ENCODE measurements at regions not wholly inside any gene's neighbourhood (a gene's known extent, or its start where the extent isn't known, plus 50 kb on each side); places are given as distances from the start of the nearest gene placed in this dataset.
A peak's percentile ranks its signal among the peaks of the same experiment; 100 is the strongest.

DNA sequence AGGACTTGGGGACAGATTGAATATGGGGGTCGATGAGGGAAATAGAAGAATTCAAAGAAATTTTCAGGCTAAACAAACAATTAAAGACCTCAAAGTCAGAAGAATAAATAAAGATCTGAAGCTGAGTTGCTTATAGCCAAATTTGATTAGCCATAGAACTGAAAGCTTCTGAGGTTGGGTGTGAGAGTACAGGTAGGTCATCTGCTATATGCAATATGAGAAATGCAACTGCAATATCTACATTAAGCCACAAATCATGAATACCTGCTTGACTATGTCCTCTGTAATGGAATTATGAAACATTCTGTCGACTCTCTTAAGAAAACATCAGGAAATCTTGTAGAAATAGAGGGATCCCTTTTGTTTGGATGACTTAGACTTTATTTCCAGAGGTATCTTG is 192.1 kb upstream of the PCDH15 start:
- intact Hi-C loops (cut with DNase I): no loop called here
- no peak for DNase-seq
- ATAC-seq: no peak

GRCh38 chr10:54985732-54986131 is 184.7 kb upstream of the PCDH15 start:
- ATAC-seq: no peak
- intact Hi-C loops (cut with DNase I): no loop called here

GRCh38 chr10:54983255-54983654 is 182.2 kb upstream of the PCDH15 start:
- DNase-seq: no peak
- ATAC-seq: no peak
- intact Hi-C loops (cut with DNase I): no loop called here

More at GRCh38 chr10:54985732-54986131, 184.7 kb upstream of the PCDH15 start:
- no peak for DNase-seq

GRCh38 chr10:54962134-54962900 is 161.3 kb upstream of the PCDH15 start:
- ATAC-seq (no peak), DNase-seq (no peak)
- intact Hi-C loops (cut with DNase I): no loop called here

- DNase-seq (no peak), ATAC-seq (no peak)
- intact Hi-C loops (cut with DNase I): no loop called here
Measured at GRCh38 chr10:54961040-54961439, 160.0 kb upstream of the PCDH15 start.

DNA sequence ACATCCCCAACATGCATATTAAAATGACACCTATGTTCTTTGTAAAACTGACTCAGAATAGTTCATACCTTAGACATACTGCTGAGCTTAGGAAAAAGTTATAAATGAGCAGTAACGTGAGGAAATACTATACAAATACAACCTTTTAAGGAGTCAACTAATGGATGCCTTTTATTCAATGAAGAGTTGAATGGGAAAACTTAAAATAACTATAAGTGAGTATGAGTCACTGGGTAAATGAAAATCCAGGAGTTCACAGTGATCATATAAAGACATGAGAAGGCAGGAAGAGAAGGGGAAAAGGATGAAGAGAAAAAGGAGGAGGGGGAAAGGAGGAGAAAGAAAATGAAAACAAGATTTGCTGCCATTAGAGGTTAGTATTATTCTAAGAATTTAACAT is 157.8 kb upstream of the PCDH15 start:
- no peak for DNase-seq
- no peak for ATAC-seq
- intact Hi-C loops (cut with DNase I): no loop called here

DNA sequence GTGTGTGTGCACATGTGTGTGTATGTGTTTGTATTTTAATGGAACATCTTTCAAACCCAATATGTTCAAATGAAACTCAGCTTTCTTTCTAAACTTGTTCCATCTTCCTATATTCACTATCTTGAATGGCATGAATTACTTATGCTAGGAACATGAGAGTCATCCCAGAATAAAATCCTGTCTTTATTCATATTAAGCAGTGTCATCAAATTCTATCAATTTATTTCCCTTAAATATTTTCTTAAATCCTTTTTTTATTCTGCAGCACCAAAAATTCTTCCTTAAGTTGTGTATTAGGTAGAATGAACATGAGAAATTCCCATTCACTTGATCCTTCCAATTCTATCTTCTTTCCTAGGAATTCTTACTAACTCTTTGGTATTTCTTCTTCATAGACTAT is 146.6 kb upstream of the PCDH15 start:
- DNase-seq: no peak
- no peak for ATAC-seq
- intact Hi-C loops (cut with DNase I): no loop called here

DNA sequence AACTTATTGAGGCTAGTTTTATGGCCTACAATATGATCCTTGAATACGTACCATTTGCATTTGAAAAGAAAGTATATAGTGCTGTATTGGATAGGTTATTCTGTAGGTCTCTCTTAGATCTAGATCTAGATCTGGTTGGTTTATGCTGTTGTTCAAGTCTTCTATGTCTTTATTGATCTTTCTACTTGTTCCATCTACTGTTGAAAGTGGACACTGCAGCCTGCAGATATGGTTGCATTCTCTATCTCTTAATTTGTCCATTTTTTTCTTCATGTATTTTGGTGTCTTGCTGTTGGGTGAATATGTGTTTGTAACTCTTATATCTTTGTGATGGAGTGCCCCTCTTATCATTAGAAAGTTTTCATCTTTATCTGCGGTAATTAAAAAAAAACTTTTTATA is 139.4 kb upstream of the PCDH15 start:
- intact Hi-C loops (cut with DNase I): no loop called here
- no peak for ATAC-seq
- DNase-seq: no peak

GRCh38 chr10:54914049-54914448 is 113.0 kb upstream of the PCDH15 start:
- intact Hi-C loops (cut with DNase I): no loop called here
- DNase-seq (no peak), ATAC-seq (no peak)

DNA sequence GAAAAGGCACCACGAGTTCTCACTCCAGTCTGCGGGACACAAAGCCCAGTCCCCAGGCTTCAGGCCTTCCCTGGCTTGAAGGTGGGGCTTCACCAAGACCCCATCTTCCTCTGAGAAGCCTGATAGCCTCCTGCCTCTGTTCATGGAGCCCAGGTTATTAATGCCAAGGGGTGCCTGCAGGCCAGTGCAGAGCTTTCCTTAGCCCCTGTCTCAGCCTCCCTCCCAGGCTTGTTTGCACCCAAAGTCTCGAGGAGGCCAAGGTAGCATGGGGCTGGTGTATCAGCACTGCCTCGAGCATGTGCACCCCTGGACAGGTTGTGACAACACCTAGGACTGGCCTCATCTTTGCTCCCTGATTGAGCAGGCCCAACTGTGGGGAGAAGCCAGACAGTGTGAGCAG is 108.1 kb upstream of the PCDH15 start:
- intact Hi-C loops (cut with DNase I): no loop called here
- DNase-seq (no peak), ATAC-seq (no peak)

DNA sequence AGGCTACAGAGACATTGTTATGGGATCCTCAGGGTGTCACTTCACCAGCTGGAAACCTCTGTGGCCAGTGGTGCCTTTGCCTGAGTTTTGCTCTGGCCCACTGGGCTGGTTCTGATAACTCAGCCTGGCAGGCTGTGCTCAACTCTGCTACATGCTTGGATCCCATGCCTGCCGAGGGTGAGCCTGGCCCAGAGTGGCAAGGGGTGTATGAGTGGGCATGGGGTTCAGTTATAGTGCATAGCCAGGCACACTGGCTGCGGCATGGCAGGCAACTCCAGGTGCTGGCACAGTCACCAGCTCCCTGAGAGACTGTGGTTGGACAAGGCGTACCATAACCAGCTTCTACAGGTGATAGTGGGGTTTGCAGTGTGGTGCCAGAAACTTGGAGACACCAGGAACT is 107.0 kb upstream of the PCDH15 start:
- intact Hi-C loops (cut with DNase I): no loop called here
- ATAC-seq: no peak
- DNase-seq: no peak

GRCh38 chr10:54906940-54907339 is 105.9 kb upstream of the PCDH15 start:
- ATAC-seq (no peak), DNase-seq (no peak)
- intact Hi-C loops (cut with DNase I): no loop called here

- DNase-seq (no peak), ATAC-seq (no peak)
- intact Hi-C loops (cut with DNase I): no loop called here
Measured at GRCh38 chr10:54905578-54906192, 104.7 kb upstream of the PCDH15 start.

DNA sequence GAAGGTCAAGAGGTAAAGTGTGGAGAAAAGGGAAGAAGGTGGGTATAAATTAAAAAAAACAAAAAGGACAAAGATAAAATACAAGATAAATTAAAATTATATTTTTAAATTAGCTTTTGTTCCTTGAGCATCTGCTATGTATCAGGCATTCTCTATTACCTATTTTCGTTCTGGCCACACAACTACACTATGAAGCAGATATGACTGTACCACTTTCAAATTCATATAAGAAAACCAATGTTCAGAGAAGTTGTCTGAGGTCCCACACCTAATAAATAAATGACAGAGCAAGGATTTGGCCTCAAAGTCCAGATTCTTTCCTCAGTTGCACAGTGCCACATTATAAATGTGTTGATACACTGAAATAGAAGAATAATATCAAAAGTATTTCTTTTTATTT is 103.8 kb upstream of the PCDH15 start:
- intact Hi-C loops (cut with DNase I): no loop called here
- DNase-seq: no peak
- no peak for ATAC-seq

DNA sequence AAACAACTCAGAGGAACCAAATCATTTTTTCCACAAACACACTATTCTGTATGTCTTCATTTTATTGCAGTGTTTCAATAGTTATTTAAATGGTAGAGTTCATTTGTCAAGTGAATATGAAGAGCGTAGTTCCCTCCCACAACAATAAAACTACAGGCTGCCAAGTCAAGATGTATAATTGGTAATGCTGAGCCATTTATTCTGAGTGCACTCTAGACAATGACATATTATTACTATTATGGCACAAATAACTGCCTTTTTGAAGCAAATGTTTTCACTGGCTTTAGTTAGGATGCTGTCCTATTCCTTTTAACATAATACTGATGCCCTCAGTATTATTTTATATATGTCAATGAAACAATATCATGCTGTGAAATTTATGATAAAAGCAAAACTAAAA is 102.7 kb upstream of the PCDH15 start:
- no peak for DNase-seq
- intact Hi-C loops (cut with DNase I): no loop called here

DNA sequence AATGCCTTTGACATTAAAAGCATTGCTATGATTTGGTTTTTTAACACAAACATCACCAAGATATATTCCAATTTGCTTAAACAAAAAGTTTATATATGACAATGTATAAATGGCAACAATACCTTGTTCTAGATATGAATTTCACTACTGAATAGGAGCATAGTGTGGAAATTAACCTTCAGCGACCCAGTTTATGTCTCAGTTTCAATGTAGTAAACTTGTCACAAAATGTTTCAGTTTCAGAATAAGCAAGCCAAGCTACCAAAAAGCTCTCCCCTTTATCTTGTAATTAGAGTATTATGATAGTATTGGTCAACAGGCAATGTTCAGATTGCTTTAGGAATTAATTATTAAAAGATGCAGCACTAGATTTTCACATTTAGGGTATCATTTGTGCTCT is 99.6 kb upstream of the PCDH15 start:
- no peak for DNase-seq
- intact Hi-C loops (cut with DNase I): no loop called here
- no peak for ATAC-seq

More for the DNA sequence above, 102.7 kb upstream of the PCDH15 start:
- no peak for ATAC-seq

GRCh38 chr10:54880996-54881395 is 80.0 kb upstream of the PCDH15 start:
- intact Hi-C loops (cut with DNase I): no loop called here
- ATAC-seq (no peak), DNase-seq (no peak)

DNA sequence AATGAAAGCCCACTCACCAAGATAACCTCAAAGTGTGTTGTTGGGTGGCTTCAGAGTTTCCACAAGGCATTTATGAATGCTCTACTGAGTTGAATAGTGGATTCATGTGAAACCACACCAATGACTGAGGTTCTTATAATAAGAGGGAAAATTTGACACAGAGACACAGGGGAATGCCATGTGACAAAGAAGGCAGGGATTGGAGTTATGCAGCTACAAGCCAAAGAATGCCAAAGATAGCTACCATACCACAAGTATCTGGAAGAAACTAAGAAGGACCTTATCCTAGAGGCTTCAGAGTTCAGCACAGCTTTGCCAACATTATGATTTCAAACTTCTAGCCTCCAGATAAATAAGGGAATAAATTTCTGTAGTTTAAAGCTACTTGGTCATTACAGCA is 68.0 kb upstream of the PCDH15 start:
- intact Hi-C loops (cut with DNase I): no loop called here
- ATAC-seq (peak in 1 of 2 donors; percentile 30), DNase-seq (no peak)

DNA sequence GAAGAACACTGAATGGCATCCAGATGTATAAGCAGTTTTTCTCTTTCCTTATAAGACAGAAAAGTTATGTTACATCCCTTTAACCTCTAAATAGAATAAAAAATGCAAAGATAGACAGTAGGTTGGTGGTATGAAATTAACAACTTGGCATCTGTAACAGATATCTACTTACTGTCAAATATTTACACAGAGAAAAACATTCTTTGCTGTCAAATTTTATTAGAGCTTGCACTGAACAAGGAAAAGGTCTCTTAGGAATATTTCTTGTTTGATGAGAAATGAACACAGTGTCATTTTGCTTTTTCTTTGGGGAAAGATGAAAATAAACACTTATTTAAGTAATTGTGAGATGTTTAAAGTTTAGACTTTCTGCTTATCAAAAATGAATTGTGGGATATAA is 65.6 kb upstream of the PCDH15 start:
- intact Hi-C loops (cut with DNase I): no loop called here
- no peak for ATAC-seq

GRCh38 chr10:54854843-54855242 is 53.8 kb upstream of the PCDH15 start:
- ATAC-seq (no peak), DNase-seq (no peak)
- intact Hi-C loops (cut with DNase I): no loop called here

More for the DNA sequence above, 65.6 kb upstream of the PCDH15 start:
- no peak for DNase-seq

DNA sequence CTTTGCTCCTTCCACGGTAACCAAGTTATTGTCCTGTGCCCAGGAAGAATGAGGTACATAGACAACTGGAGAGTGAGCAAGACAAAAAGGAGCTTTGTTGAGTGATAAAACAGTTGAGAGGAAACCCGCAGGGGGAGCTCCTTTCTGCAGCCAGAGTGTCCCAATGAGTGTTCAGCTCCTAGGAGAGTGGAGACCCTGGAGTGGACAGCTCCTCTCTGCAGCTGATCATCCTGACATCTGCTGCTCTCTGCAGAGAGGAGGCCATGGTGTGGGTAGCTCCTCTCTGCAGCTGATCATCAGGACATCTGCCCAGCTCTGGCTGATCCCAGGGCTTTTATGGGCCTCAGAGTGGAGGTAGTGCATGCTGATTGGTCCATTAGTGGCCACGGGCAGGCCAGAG is 53.4 kb upstream of the PCDH15 start:
- ATAC-seq (no peak), DNase-seq (no peak)

More for the DNA sequence above, 53.4 kb upstream of the PCDH15 start:
- intact Hi-C loops (cut with DNase I): no loop called here
